Natural killer cell (primary cell): ENCODE measurements at regions not wholly inside any gene's neighbourhood (a gene's known extent, or its start where the extent isn't known, plus 50 kb on each side); places are given as distances from the start of the nearest gene placed in this dataset.

Experiments used
- ATAC-seq, 3 donors: fragments of 150-1000 bp in 2 of 3; fragments of 200-7000 bp in 1 of 3; cut with Tn5 transposase; 1 replicate in 1 of 3; 2 replicates in 2 of 3; pipeline ENCODE4 v1.10.0; 2021; ENCODE audit warnings: mild to moderate bottlenecking in 2 of 3, moderate library complexity in 2 of 3
- DNase-seq, 2 donors: peaks; one replicate each; pipeline versions ENCODE4 v3.0.0 to v3.0.0-alpha.2; 2013 to 2021; ENCODE audit warnings: mixed read lengths in 1 of 2
- H3K27ac ChIP-seq: one replicate; pipeline ENCODE4 v1.5.1; 2013; ENCODE audit warnings: mild to moderate bottlenecking, low read length
- H3K27me3 ChIP-seq: one replicate; pipeline ENCODE4 v1.6.1; 2013; ENCODE audit warnings: low read length; ENCODE audit not compliant: control insufficient read depth, insufficient read depth
- H3K36me3 ChIP-seq: one replicate; pipeline ENCODE4 v1.6.1; 2013; ENCODE audit warnings: low read length; ENCODE audit not compliant: control insufficient read depth, insufficient read depth
- H3K4me1 ChIP-seq: one replicate; pipeline ENCODE4 v1.6.1; 2013; ENCODE audit warnings: low read length; ENCODE audit not compliant: control insufficient read depth, insufficient read depth
- H3K4me3 ChIP-seq: one replicate; pipeline ENCODE4 v1.5.1; 2013; ENCODE audit warnings: low read length
- H3K9me3 ChIP-seq: one replicate; pipeline ENCODE4 v1.6.1; 2013; ENCODE audit warnings: low read length; ENCODE audit not compliant: control insufficient read depth, insufficient read depth
- H3K27ac Mint-ChIP-seq, 2 donors: one replicate each; pipeline ENCODE4 v1.8.0; 2022; ENCODE audit warnings: mild to moderate bottlenecking in 2 of 2, mixed read lengths in 2 of 2, moderate library complexity in 1 of 2
- H3K27me3 Mint-ChIP-seq, 2 donors: one replicate each; pipeline ENCODE4 v1.8.0; 2022; ENCODE audit warnings: low read depth in 2 of 2, mixed read lengths in 2 of 2
- H3K36me3 Mint-ChIP-seq: one replicate; pipeline ENCODE4 v1.8.0; 2022; ENCODE audit warnings: mixed read lengths
- H3K4me1 Mint-ChIP-seq, 2 donors: one replicate each; pipeline ENCODE4 v1.8.0; 2022; ENCODE audit warnings: mixed read lengths in 2 of 2
- H3K4me3 Mint-ChIP-seq: one replicate; pipeline ENCODE4 v1.8.0; 2022; ENCODE audit warnings: mild to moderate bottlenecking, moderate library complexity, mixed read lengths
- H3K9me3 Mint-ChIP-seq, 2 donors: one replicate each; pipeline ENCODE4 v1.8.0; 2022; ENCODE audit warnings: mixed read lengths in 2 of 2
- CTCF ChIP-seq: fragments of 200-600 bp; IDR thresholded peaks from one replicate; pipeline ENCODE4 v1.8.0; 2022; ENCODE audit warnings: antibody characterized with exemption
- WGBS: methylation state at CpG from one replicate; pipeline ENCODE4 v1.1.7; 2013; ENCODE audit warnings: missing lambda C conversion rate; ENCODE audit not compliant: insufficient coverage; 5-methylcytosine and 5-hydroxymethylcytosine counted together
- intact Hi-C: fragments of 100-400 bp; cut with micrococcal nuclease; formaldehyde crosslinking; loops from one replicate; pipeline ENCODE4 v1.14.2; 2022

GRCh38 chr12:70154087-70154638, 89.1 kb upstream of the CNOT2 start:
- H3K4me3 ChIP-seq: no peak overlapping the region

GRCh38 chr12:70154960-70155589, 88.2 kb upstream of the CNOT2 start:
- H3K4me1 ChIP-seq: no peaks in the 10 kb centered on the region
- H3K4me3 ChIP-seq: no peak overlapping the region
- no peak overlapping the region for H3K27ac Mint-ChIP-seq
- no peak overlapping the region for H3K27ac ChIP-seq
- H3K27me3 Mint-ChIP-seq: peaks cover 6 to 38% of the 10 kb centered on the region in 2 donors
- peaks cover 5% of the 10 kb centered on the region for H3K9me3 ChIP-seq
- no peak overlapping the region for H3K4me3 Mint-ChIP-seq
- H3K4me1 Mint-ChIP-seq: no peaks in the 10 kb centered on the region
- no peaks in the 10 kb centered on the region for H3K27me3 ChIP-seq
- peaks cover 16% of the 10 kb centered on the region for H3K36me3 Mint-ChIP-seq
- peaks cover 2 to 7% of the 10 kb centered on the region in 2 donors for H3K9me3 Mint-ChIP-seq
- DNase-seq (no peak), ATAC-seq (no peak)
- intact Hi-C loops: no loop called here
- H3K36me3 ChIP-seq: no peaks in the 10 kb centered on the region
- TF ChIP-seq CTCF: no peak

More at GRCh38 chr12:70154087-70154638, 89.1 kb upstream of the CNOT2 start:
- no peaks in the 10 kb centered on the region for H3K36me3 ChIP-seq
- 57% methylated on average over 1 of the region's 2 CpGs for WGBS
- Mint-ChIP-seq H3K27ac (no peak overlapping the region), H3K9me3 (peaks cover 2 to 7% of the 10 kb centered on the region in 2 donors), H3K27me3 (peaks cover 6 to 29% of the 10 kb centered on the region in 2 donors), H3K4me3 (no peak overlapping the region), H3K36me3 (peaks cover 7% of the 10 kb centered on the region), H3K4me1 (no peaks in the 10 kb centered on the region)
- no peaks in the 10 kb centered on the region for H3K4me1 ChIP-seq
- DNase-seq (no peak), ATAC-seq (no peak)
- no peak for TF ChIP-seq CTCF
- intact Hi-C loops: no loop called here
- H3K9me3 ChIP-seq: peaks cover 5% of the 10 kb centered on the region
- no peak overlapping the region for H3K27ac ChIP-seq
- H3K27me3 ChIP-seq: no peaks in the 10 kb centered on the region

GRCh38 chr12:70157099-70157498, 86.1 kb upstream of the CNOT2 start:
- no peaks in the 10 kb centered on the region for H3K36me3 ChIP-seq
- no peak overlapping the region for H3K27ac ChIP-seq
- H3K4me1 Mint-ChIP-seq: no peaks in the 10 kb centered on the region
- H3K4me3 Mint-ChIP-seq: no peak overlapping the region
- WGBS: 100% methylated on average over 1 of the region's 1 CpG
- H3K27me3 Mint-ChIP-seq: peaks cover 3 to 22% of the 10 kb centered on the region in 2 donors
- H3K4me3 ChIP-seq: no peak overlapping the region
- H3K9me3 ChIP-seq: peaks cover 5% of the 10 kb centered on the region
- intact Hi-C loops: no loop called here
- no peaks in the 10 kb centered on the region for H3K27me3 ChIP-seq
- H3K27ac Mint-ChIP-seq: no peak overlapping the region
- peaks cover 3 to 7% of the 10 kb centered on the region in 2 donors for H3K9me3 Mint-ChIP-seq
- H3K4me1 ChIP-seq: no peaks in the 10 kb centered on the region
- TF ChIP-seq CTCF: no peak
- peaks cover 17% of the 10 kb centered on the region for H3K36me3 Mint-ChIP-seq
- DNase-seq: no peak
- no peak for ATAC-seq

GRCh38 chr12:70165450-70165849, 77.8 kb upstream of the CNOT2 start:
- H3K27me3 ChIP-seq: no peaks in the 10 kb centered on the region
- intact Hi-C loops: no loop called here
- H3K4me3 ChIP-seq: no peak overlapping the region
- no peak overlapping the region for H3K27ac Mint-ChIP-seq
- H3K9me3 ChIP-seq: no peaks in the 10 kb centered on the region
- no peaks in the 10 kb centered on the region for H3K36me3 ChIP-seq
- H3K27me3 Mint-ChIP-seq: peaks cover 0 to 2% of the 10 kb centered on the region in 2 donors
- H3K4me3 Mint-ChIP-seq: no peak overlapping the region
- H3K4me1 Mint-ChIP-seq: peaks cover 0 to 4% of the 10 kb centered on the region in 2 donors
- ATAC-seq: no peak
- DNase-seq: no peak
- TF ChIP-seq CTCF: no peak
- no peaks in the 10 kb centered on the region for H3K4me1 ChIP-seq
- H3K9me3 Mint-ChIP-seq: peaks cover 0 to 2% of the 10 kb centered on the region in 2 donors
- WGBS: 46% methylated on average over 3 of the region's 4 CpGs
- no peaks in the 10 kb centered on the region for H3K36me3 Mint-ChIP-seq
- H3K27ac ChIP-seq: no peak overlapping the region
